GM06990 (cell line): ENCODE measurements at regions not wholly inside any gene's neighbourhood (a gene's known extent, or its start where the extent isn't known, plus 50 kb on each side); places are given as distances from the start of the nearest gene placed in this dataset.
A peak's percentile ranks its signal among the peaks of the same experiment; 100 is the strongest.
"Not testable (repeated sequence)": the region's sequence is repeated elsewhere in the genome, so short reads cannot be mapped to it uniquely, and the experiment has no call there.

Source experiments
- DNase-seq: peaks from one replicate; pipeline ENCODE4 v3.0.0-alpha.2; 2011; ENCODE audit not compliant: insufficient read length; ENCODE audit errors: extremely low read depth
- H3K27me3 ChIP-seq: replicated peaks from 2 replicates; pipeline ENCODE4 v1.6.0; 2011; ENCODE audit warnings: low read length; ENCODE audit not compliant: control insufficient read depth, insufficient read depth
- H3K36me3 ChIP-seq: 2 replicates; pipeline ENCODE4 v1.5.1; 2011; ENCODE audit warnings: low read length; ENCODE audit not compliant: control insufficient read depth, insufficient read depth
- H3K4me3 ChIP-seq: replicated peaks from 2 replicates; pipeline ENCODE4 v1.5.1; 2011; ENCODE audit warnings: low read depth, mild to moderate bottlenecking, control low read depth, low read length
- TF ChIP-seq, protein P1 (sequence below): IDR thresholded peaks from 2 replicates; pipeline ENCODE4 v1.5.1; 2011; ENCODE audit warnings: low read length, control low read depth, mild to moderate bottlenecking, inconsistent platforms; ENCODE audit not compliant: insufficient read depth, poor library complexity, severe bottlenecking

GRCh38 chr3:11739706-11740105, 96.0 kb upstream of the VGLL4 start:
- H3K27me3 ChIP-seq = no peaks in the 10 kb centered on the region; the same call in none of the 2 replicates
- TF ChIP-seq, protein P1, sequence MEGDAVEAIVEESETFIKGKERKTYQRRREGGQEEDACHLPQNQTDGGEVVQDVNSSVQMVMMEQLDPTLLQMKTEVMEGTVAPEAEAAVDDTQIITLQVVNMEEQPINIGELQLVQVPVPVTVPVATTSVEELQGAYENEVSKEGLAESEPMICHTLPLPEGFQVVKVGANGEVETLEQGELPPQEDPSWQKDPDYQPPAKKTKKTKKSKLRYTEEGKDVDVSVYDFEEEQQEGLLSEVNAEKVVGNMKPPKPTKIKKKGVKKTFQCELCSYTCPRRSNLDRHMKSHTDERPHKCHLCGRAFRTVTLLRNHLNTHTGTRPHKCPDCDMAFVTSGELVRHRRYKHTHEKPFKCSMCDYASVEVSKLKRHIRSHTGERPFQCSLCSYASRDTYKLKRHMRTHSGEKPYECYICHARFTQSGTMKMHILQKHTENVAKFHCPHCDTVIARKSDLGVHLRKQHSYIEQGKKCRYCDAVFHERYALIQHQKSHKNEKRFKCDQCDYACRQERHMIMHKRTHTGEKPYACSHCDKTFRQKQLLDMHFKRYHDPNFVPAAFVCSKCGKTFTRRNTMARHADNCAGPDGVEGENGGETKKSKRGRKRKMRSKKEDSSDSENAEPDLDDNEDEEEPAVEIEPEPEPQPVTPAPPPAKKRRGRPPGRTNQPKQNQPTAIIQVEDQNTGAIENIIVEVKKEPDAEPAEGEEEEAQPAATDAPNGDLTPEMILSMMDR = no peak
- DNase-seq = no peak
- H3K4me3 ChIP-seq = no peak overlapping the region
- H3K36me3 ChIP-seq = no peaks in the 10 kb centered on the region

DNA sequence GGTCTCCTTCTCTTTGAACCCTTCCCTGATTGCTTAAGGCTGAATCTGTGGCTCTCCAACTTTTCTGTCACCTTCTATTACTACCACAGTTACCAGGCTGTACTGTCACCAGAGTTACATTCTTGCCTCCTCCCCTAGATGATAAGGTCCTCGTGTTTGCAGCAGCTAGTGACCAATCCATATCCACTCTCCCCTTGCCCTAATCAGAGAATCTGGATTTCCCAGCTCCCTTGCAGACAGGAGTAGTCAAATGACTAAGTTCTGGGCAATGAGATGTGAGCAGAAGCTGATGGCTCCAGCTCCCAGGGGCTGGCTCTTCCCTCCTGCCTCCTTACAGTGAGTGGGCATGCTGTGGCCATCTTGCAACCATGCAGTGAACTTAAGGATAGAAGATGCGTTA, 95.4 kb upstream of the VGLL4 start:
- H3K4me3 ChIP-seq = no peak overlapping the region
- no peaks in the 10 kb centered on the region for H3K36me3 ChIP-seq
- DNase-seq = no peak
- TF ChIP-seq, protein P1 = no peak
- H3K27me3 ChIP-seq = no peaks in the 10 kb centered on the region; the same call in none of the 2 replicates

GRCh38 chr3:11737742-11738141, 94.0 kb upstream of the VGLL4 start:
- TF ChIP-seq, protein P1 = no peak
- Histone ChIP-seq H3K4me3 (no peak overlapping the region), H3K36me3 (no peaks in the 10 kb centered on the region), H3K27me3 (no peaks in the 10 kb centered on the region; the same call in none of the 2 replicates)
- no peak for DNase-seq

DNA sequence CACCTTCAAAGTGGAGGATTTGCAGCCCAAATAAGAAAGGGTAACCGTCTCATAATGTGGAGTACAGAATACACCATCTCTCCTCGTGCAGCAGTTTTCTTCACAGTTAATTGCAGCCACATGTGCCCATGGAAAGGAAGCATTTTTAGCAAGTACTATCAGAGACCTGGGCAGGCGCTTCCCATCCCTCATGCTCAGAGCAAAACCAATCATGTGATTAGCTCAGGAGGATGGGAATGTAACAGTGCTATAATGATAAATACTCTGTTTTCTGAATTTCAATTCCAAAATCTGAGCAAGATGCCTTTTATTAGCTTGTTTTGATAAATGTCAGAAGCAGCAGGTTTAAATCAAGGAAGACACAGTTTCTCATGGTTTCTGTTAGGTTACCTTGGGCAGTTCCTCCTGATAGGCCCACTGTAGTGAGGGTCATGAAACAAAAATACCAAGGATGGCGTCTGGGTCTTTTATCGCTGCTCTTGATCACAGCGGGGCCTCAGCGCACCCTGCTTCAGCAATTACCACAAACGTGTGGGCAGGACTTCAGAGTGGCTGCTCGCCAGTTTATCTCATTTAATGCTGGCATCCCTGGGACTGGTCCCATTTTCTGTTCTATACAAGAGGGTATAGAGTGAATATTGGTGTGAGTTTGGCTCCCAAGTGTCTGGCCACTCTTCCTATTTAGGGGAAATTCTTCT, 92.6 kb upstream of the VGLL4 start:
- no peak for DNase-seq
- no peaks in the 10 kb centered on the region for H3K36me3 ChIP-seq
- TF ChIP-seq, protein P1 = no peak
- H3K27me3 ChIP-seq = no peaks in the 10 kb centered on the region; the same call in none of the 2 replicates
- no peak overlapping the region for H3K4me3 ChIP-seq

GRCh38 chr3:11735638-11736037, 91.9 kb upstream of the VGLL4 start:
- Histone ChIP-seq H3K27me3 (no peaks in the 10 kb centered on the region; the same call in 1 of the 2 replicates), H3K4me3 (no peak overlapping the region), H3K36me3 (no peaks in the 10 kb centered on the region)
- DNase-seq = no peak
- TF ChIP-seq, protein P1 = peak; percentile 37

- not testable (repeated sequence) for H3K27me3 ChIP-seq, DNase-seq, H3K4me3 ChIP-seq, H3K36me3 ChIP-seq
These were observed 91.4 kb upstream of the VGLL4 start for GRCh38 chr3:11735111-11735510.
